ENCODE measurements at regions not wholly inside any gene's neighbourhood (a gene's known extent, or its start where the extent isn't known, plus 50 kb on each side); places are given as distances from the start of the nearest gene placed in this dataset.

DNA sequence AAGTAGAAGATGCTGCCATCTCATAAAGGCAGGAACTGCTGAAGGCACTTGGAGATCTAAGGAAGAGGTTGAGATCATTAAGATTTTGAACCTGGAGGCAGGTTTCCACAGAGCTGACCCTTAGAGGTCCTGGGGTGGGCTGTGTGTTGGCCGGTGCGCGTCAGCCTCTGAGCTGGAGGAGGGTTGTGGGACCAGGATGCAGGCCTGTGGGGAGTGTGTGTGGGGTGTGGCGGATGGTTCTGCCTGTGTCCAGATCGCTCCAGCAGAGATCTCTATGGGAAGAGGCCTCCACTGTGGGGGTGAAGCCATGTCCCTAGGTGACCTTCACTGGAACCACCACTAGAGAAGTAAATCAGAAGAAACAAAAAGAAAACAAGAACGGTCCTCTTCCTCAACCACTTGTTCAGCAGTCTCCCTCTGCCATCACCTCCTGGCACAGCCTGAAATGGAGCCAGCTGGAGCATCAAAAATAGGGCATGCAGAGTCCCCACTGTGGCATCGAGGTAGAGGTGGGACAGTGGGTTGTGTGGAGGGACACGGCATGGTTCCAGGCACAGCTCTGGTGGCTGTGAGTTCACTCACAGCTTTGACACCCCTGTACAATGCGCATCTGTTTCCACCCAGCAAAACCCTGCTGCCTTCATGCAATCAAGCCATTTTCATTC, 453.8 kb downstream of the TCERG1L start:
- intact Hi-C loops (cut with DNase I), result no loop called here
- Histone ChIP-seq H3K9me3 (peaks cover 0 to 34% (median 23%) of the 10 kb centered on the region in 12 donors), H3K27me3 (peaks cover 0 to 6% (median 0%) of the 10 kb centered on the region in 9 donors), H3K4me1 (no peaks in the 10 kb centered on the region), H3K4me3 (no peak overlapping the region), H3K36me3 (no peaks in the 10 kb centered on the region), H3K27ac (no peak overlapping the region)
- WGBS, 4 donors, result 74 to 86% (median 82%) methylated on average over 9 of the region's 9 CpGs
- ATAC-seq (no peak), DNase-seq (no peak)
- TF ChIP-seq CTCF (IDR thresholded peaks at IDR 0.05) (no peak), POLR2A (IDR thresholded peaks at IDR 0.05) (no peak)

GRCh38 chr10:130858626-130859025, 452.9 kb downstream of the TCERG1L start:
- H3K9me3 ChIP-seq, result peaks cover 0 to 26% (median 18%) of the 10 kb centered on the region in 12 donors
- 47 to 65% (median 58%) methylated on average over 2 of the region's 2 CpGs for WGBS, 4 donors
- no peak for ATAC-seq

DNA sequence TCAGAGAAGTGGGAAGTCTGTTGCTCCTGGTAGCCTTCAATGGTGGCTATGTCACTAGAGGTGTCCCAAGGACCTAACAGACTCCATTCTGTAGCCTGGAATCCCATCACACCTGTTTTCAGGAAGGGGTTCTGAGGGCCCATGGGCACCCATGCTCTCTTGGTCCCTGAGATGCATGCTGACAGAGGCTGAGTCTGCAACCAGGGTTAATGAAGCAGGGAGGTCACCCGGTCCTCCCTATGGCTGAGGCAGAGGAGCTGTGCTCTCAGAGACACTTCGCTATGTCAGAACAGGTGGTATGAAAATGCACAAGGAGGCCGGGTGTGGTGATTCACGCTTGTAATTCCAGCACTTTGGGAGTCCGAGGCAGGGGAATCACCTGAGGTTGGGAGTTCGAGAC, 452.1 kb downstream of the TCERG1L start:
- Histone ChIP-seq H3K36me3 (no peaks in the 10 kb centered on the region), H3K9me3 (peaks cover 0 to 18% (median 10%) of the 10 kb centered on the region in 12 donors), H3K27ac (no peak overlapping the region), H3K4me3 (no peak overlapping the region), H3K4me1 (no peaks in the 10 kb centered on the region), H3K27me3 (peaks cover 0 to 6% (median 0%) of the 10 kb centered on the region in 9 donors)
- intact Hi-C loops (cut with DNase I), result no loop called here
- no peak for DNase-seq
- no peak for TF ChIP-seq CTCF (IDR thresholded peaks at IDR 0.05)
- no peak for TF ChIP-seq POLR2A (IDR thresholded peaks at IDR 0.05)
- WGBS, 4 donors, result 77 to 89% (median 84%) methylated on average over 6 of the region's 6 CpGs
- no peak for ATAC-seq

More at GRCh38 chr10:130858626-130859025, 452.9 kb downstream of the TCERG1L start:
- Histone ChIP-seq H3K27ac (no peak overlapping the region), H3K36me3 (no peaks in the 10 kb centered on the region), H3K4me3 (no peak overlapping the region), H3K4me1 (no peaks in the 10 kb centered on the region), H3K27me3 (peaks cover 0 to 6% (median 0%) of the 10 kb centered on the region in 9 donors)
- intact Hi-C loops (cut with DNase I), result no loop called here
- DNase-seq, result no peak
- TF ChIP-seq POLR2A (IDR thresholded peaks at IDR 0.05) (no peak), CTCF (IDR thresholded peaks at IDR 0.05) (no peak)

DNA sequence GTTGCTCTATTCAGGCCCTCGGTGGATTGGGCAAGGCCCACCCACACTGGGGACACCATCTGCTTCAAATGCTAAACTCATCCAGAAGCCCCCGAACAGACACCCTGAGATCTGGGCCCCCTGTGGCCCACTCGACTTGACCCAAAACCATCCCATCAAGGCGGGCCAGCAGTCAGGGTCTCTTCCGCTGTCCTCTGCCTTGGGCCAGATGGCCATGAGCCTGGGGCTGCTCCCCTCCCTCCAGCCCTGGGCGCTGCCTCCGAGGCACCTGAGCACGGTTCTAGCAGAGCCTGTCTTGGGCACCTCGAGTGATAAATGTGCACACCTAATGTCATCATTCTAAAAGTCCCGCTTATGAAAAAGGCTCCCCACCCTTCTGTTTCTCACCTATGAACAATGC, 449.4 kb downstream of the TCERG1L start:
- DNase-seq (no peak), ATAC-seq (no peak)
- WGBS, 4 donors, result 75 to 91% (median 85%) methylated on average over 5 to 10 of the region's 10 CpGs
- no peaks in the 10 kb centered on the region for H3K36me3 ChIP-seq
- peaks cover 0 to 5% (median 0%) of the 10 kb centered on the region in 9 donors for H3K27me3 ChIP-seq
- no peak overlapping the region for H3K4me3 ChIP-seq
- no peaks in the 10 kb centered on the region for H3K9me3 ChIP-seq
- no peak overlapping the region for H3K27ac ChIP-seq
- no peak for TF ChIP-seq POLR2A (IDR thresholded peaks at IDR 0.05)
- TF ChIP-seq CTCF (IDR thresholded peaks at IDR 0.05), result no peak
- intact Hi-C loops (cut with DNase I), result no loop called here
- no peaks in the 10 kb centered on the region for H3K4me1 ChIP-seq
